Immature natural killer cell (primary cell): ENCODE measurements at regions not wholly inside any gene's neighbourhood (a gene's known extent, or its start where the extent isn't known, plus 50 kb on each side); places are given as distances from the start of the nearest gene placed in this dataset.

Source experiments
- DNase-seq, 3 donors: peaks; one replicate each; pipeline ENCODE4 v3.0.0; 2022; ENCODE audit warnings: mixed read lengths in 1 of 3
- H3K27ac Mint-ChIP-seq, 6 donors: one replicate each; pipeline ENCODE4 v1.8.0; 2020; ENCODE audit warnings: mixed read lengths in 6 of 6, mild to moderate bottlenecking in 5 of 6, inconsistent platforms in 4 of 6, moderate library complexity in 3 of 6
- H3K27me3 Mint-ChIP-seq, 3 donors: one replicate each; pipeline ENCODE4 v1.8.0; 2020 to 2021; ENCODE audit warnings: low read depth in 3 of 3, mild to moderate bottlenecking in 3 of 3, mixed read lengths in 3 of 3, moderate library complexity in 3 of 3, inconsistent platforms in 1 of 3
- H3K36me3 Mint-ChIP-seq, 3 donors: one replicate each; pipeline ENCODE4 v1.8.0; 2020; ENCODE audit warnings: mixed read lengths in 3 of 3, inconsistent platforms in 2 of 3, mild to moderate bottlenecking in 2 of 3
- H3K4me1 Mint-ChIP-seq, 2 donors: one replicate each; pipeline ENCODE4 v1.8.0; 2020; ENCODE audit warnings: inconsistent platforms in 2 of 2, mild to moderate bottlenecking in 2 of 2, mixed read lengths in 2 of 2, moderate library complexity in 1 of 2
- H3K4me3 Mint-ChIP-seq, 5 donors: one replicate each; pipeline ENCODE4 v1.8.0; 2020; ENCODE audit warnings: mild to moderate bottlenecking in 5 of 5, mixed read lengths in 5 of 5, inconsistent platforms in 3 of 5, moderate library complexity in 3 of 5
- H3K9me3 Mint-ChIP-seq, 6 donors: one replicate each; pipeline ENCODE4 v1.8.0; 2020; ENCODE audit warnings: mild to moderate bottlenecking in 6 of 6, mixed read lengths in 6 of 6, inconsistent platforms in 4 of 6, moderate library complexity in 3 of 6

GRCh38 chr2:821546-821945 is 129.1 kb upstream of the SNTG2 start:
- no peaks in the 10 kb centered on the region for H3K4me1 Mint-ChIP-seq

GRCh38 chr2:819601-820000 is 131.0 kb upstream of the SNTG2 start:
- Mint-ChIP-seq H3K9me3 (no peaks in the 10 kb centered on the region), H3K36me3 (no peaks in the 10 kb centered on the region), H3K27ac (no peak overlapping the region), H3K4me1 (no peaks in the 10 kb centered on the region), H3K27me3 (peaks cover 2 to 11% (median 5%) of the 10 kb centered on the region in 3 donors), H3K4me3 (no peak overlapping the region)
- no peak for DNase-seq

More at GRCh38 chr2:821546-821945, 129.1 kb upstream of the SNTG2 start:
- H3K27ac Mint-ChIP-seq, result no peak overlapping the region
- peaks cover 2 to 15% (median 5%) of the 10 kb centered on the region in 3 donors for H3K27me3 Mint-ChIP-seq
- H3K9me3 Mint-ChIP-seq, result no peaks in the 10 kb centered on the region
- no peak for DNase-seq
- no peak overlapping the region for H3K4me3 Mint-ChIP-seq
- H3K36me3 Mint-ChIP-seq, result no peaks in the 10 kb centered on the region

GRCh38 chr2:819121-819520 is 131.5 kb upstream of the SNTG2 start:
- Mint-ChIP-seq H3K36me3 (no peaks in the 10 kb centered on the region), H3K4me1 (no peaks in the 10 kb centered on the region), H3K4me3 (no peak overlapping the region), H3K27me3 (peaks cover 4 to 11% (median 8%) of the 10 kb centered on the region in 3 donors), H3K27ac (no peak overlapping the region), H3K9me3 (no peaks in the 10 kb centered on the region)
- no peak for DNase-seq

DNA sequence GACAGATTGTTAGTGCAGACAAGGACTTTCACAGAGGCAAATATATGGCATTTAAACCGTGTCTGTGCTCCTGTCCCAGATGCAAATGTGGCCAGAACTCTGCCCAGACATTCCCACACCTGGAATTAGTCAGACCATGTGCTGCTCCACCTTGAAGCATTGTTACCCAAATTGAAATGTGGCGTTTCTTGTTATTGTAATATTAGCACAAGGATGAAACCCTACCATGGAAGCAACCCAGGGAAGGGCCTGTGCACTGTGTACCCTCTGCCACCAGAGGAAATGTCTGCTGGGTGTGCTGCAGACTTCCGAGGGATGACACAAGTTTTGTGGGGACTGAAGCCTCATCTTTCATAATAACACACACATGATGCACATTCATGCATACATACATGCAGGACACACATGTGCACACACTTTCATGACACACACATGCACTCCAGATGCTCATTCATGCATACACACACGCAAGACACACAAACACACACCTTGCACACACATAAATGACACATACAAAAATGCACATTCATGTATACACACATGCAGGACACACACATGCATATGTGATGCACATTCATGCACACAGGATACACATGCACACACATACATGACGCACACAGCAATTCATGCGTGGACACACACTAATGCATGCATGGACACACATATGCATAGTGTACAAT is 133.2 kb upstream of the SNTG2 start:
- H3K27ac Mint-ChIP-seq, result no peak overlapping the region
- H3K4me1 Mint-ChIP-seq, result no peaks in the 10 kb centered on the region
- H3K36me3 Mint-ChIP-seq, result no peaks in the 10 kb centered on the region
- no peaks in the 10 kb centered on the region for H3K9me3 Mint-ChIP-seq
- H3K27me3 Mint-ChIP-seq, result peaks cover 4 to 12% (median 10%) of the 10 kb centered on the region in 3 donors
- DNase-seq, result no peak
- no peak overlapping the region for H3K4me3 Mint-ChIP-seq

DNA sequence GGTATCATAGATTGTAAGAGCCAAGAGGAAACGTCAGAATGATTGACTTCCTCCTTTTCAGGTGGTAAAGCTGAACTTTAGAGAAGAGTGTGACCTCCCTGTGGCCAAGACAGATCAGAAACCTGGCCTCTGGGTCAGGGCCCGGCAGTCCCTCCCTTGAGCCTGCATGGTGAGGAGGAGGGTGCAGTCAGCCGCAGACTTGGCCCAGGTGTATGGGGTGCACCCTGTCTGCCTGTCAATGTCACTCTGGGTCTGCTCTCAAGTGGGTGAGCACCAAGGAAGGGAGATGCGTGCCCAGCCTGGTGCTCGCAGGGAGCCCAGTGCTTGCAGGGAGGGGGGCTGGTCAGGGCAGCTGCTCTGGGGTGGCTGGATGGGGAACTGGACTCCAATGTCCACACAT is 134.4 kb upstream of the SNTG2 start:
- Mint-ChIP-seq H3K9me3 (no peaks in the 10 kb centered on the region), H3K27me3 (peaks cover 4 to 14% (median 10%) of the 10 kb centered on the region in 3 donors), H3K27ac (no peak overlapping the region), H3K4me3 (no peak overlapping the region), H3K36me3 (no peaks in the 10 kb centered on the region), H3K4me1 (no peaks in the 10 kb centered on the region)
- DNase-seq, result no peak

- no peak for DNase-seq
- H3K27me3 Mint-ChIP-seq, result peaks cover 2 to 11% (median 7%) of the 10 kb centered on the region in 3 donors
- no peaks in the 10 kb centered on the region for H3K4me1 Mint-ChIP-seq
- no peak overlapping the region for H3K4me3 Mint-ChIP-seq
- peaks cover 0 to 3% (median 0%) of the 10 kb centered on the region in 6 donors for H3K9me3 Mint-ChIP-seq
- no peak overlapping the region for H3K27ac Mint-ChIP-seq
- no peaks in the 10 kb centered on the region for H3K36me3 Mint-ChIP-seq
Observed at GRCh38 chr2:810397-810796, 133.2 kb upstream of the TMEM18 start.

GRCh38 chr2:807300-807699 is 130.1 kb upstream of the TMEM18 start:
- no peak overlapping the region for H3K27ac Mint-ChIP-seq
- peaks cover 0 to 3% (median 0%) of the 10 kb centered on the region in 6 donors for H3K9me3 Mint-ChIP-seq
- no peaks in the 10 kb centered on the region for H3K4me1 Mint-ChIP-seq

DNA sequence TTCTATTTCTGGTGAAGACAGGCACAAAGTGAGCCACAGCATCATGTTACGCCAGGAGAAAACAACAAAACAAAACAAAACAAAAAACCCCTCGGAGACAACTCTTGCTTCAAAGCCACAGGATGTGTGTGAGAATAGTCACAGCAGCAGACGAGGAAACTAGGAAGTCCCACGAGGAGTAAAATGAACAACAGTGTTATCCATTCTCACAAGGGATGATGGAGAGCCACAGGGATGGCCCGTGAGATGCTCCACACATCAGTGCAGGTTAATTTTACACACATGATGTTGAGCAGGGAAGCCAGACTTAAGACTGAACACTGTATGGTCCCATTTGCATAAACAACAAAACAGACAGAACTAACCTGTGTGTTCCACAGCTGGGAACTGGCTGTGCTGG is 128.5 kb upstream of the TMEM18 start:
- H3K27me3 Mint-ChIP-seq, result peaks cover 0 to 2% (median 0%) of the 10 kb centered on the region in 3 donors
- H3K4me3 Mint-ChIP-seq, result no peak overlapping the region

More at GRCh38 chr2:807300-807699, 130.1 kb upstream of the TMEM18 start:
- no peak overlapping the region for H3K4me3 Mint-ChIP-seq
- H3K36me3 Mint-ChIP-seq, result no peaks in the 10 kb centered on the region
- DNase-seq, result no peak
- peaks cover 0 to 4% (median 0%) of the 10 kb centered on the region in 3 donors for H3K27me3 Mint-ChIP-seq

DNA sequence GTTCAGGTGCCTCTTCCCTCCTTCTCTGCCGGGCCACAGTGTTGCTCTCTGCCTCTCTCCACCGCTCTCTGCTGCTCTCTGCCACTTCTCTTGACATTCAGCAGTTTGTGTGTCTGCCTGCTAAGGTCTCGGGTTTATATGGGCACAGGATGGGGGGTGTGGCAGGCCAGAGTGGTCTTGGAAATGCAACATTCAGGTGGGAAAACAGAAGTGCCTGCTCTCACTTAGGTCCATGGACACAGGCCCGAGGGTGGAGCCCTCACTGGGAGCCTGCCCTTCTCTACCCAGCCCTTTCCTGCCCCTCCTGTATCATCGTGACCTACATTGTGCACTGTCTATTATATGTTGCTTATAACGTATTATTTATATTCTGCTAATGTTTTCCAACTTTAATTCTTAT is 120.8 kb upstream of the TMEM18 start:
- Mint-ChIP-seq H3K4me1 (no peaks in the 10 kb centered on the region), H3K27ac (no peak overlapping the region), H3K36me3 (no peaks in the 10 kb centered on the region), H3K9me3 (no peaks in the 10 kb centered on the region), H3K27me3 (peaks cover 0 to 7% (median 5%) of the 10 kb centered on the region in 3 donors), H3K4me3 (no peak overlapping the region)
- DNase-seq, result no peak

More for the DNA sequence above, 128.5 kb upstream of the TMEM18 start:
- Mint-ChIP-seq H3K9me3 (peaks cover 0 to 3% (median 0%) of the 10 kb centered on the region in 6 donors), H3K4me1 (no peaks in the 10 kb centered on the region), H3K27ac (no peak overlapping the region), H3K36me3 (no peaks in the 10 kb centered on the region)
- DNase-seq, result no peak

DNA sequence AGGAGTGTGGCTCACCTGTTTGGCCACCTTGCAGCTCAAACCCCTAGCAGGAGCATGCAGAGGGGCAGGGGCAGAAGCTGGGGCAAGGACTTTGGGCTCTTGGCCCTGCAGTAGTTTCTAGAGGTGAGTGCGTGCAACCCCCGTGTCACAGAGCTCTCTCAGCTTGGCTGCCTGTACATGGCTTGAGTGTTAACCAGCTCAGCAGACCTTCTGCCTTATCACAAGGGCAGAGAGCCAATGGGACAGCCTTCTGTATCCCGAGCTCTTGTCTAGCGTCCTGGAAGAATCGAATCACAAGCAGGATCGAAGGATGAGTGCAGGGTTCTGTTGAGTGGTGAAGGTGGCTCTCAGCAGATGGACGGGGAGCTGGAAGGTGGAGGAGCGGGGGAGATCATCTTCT is 120.3 kb upstream of the TMEM18 start:
- no peaks in the 10 kb centered on the region for H3K9me3 Mint-ChIP-seq
- DNase-seq, result no peak
- peaks cover 0 to 9% (median 5%) of the 10 kb centered on the region in 3 donors for H3K27me3 Mint-ChIP-seq
- no peak overlapping the region for H3K4me3 Mint-ChIP-seq
- H3K36me3 Mint-ChIP-seq, result no peaks in the 10 kb centered on the region
- no peaks in the 10 kb centered on the region for H3K4me1 Mint-ChIP-seq
- no peak overlapping the region for H3K27ac Mint-ChIP-seq

DNA sequence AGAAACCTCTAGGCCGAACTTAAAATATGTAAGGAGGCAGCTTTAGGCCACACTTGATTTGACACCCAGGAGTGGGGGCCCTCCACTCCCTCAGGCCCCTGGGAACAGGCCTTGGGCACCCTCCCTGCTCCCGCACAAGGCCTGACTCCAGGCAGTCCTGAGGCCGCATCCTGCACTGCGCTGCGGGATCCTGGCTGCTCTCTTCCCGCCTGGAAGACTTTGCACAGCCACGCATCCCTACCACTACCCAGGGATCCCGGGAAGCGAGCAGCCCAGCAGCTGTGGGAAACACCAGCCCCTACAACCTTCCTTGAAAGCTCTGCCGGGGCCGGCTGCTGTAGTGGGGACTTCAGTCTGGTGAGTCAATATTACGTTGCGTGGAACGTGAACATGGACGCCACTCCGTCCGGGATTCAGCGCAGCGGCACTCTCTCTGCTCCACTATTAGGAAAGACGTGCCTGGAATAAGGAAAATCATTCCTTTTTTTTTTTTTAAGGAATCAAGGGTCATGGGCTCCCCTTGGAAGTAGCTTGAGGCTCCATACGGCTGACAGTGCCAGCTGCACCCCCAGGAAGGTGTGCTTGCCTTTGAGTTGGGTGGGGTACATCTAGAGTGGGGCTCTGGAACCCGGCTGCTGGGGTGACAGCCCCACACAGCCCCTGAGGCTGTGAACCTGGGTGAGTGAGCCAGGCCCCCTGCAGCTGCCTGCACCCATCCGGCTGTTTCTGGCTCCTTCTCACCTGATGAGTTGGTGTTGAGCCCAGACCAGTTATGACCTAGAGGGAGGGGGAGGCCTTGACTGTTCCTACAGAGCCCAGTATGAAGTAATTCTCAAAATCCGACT is 119.2 kb upstream of the TMEM18 start:
- H3K9me3 Mint-ChIP-seq, result no peaks in the 10 kb centered on the region
- DNase-seq, result no peak
- no peak overlapping the region for H3K4me3 Mint-ChIP-seq
- no peaks in the 10 kb centered on the region for H3K36me3 Mint-ChIP-seq
- no peaks in the 10 kb centered on the region for H3K4me1 Mint-ChIP-seq
- no peak overlapping the region for H3K27ac Mint-ChIP-seq
- peaks cover 0 to 9% (median 5%) of the 10 kb centered on the region in 3 donors for H3K27me3 Mint-ChIP-seq

- Mint-ChIP-seq H3K36me3 (no peaks in the 10 kb centered on the region), H3K4me1 (no peaks in the 10 kb centered on the region), H3K27me3 (peaks cover 2 to 9% (median 5%) of the 10 kb centered on the region in 3 donors), H3K4me3 (no peak overlapping the region), H3K9me3 (no peaks in the 10 kb centered on the region), H3K27ac (no peak overlapping the region)
- no peak for DNase-seq
Observed at GRCh38 chr2:795531-796041, 118.4 kb upstream of the TMEM18 start.

GRCh38 chr2:794554-795241 is 117.5 kb upstream of the TMEM18 start:
- Mint-ChIP-seq H3K27me3 (peaks cover 2 to 9% (median 5%) of the 10 kb centered on the region in 3 donors), H3K9me3 (no peaks in the 10 kb centered on the region), H3K36me3 (no peaks in the 10 kb centered on the region), H3K27ac (no peak overlapping the region), H3K4me1 (no peaks in the 10 kb centered on the region), H3K4me3 (no peak overlapping the region)
- no peak for DNase-seq

GRCh38 chr2:793236-793635 is 116.0 kb upstream of the TMEM18 start:
- H3K27ac Mint-ChIP-seq, result no peak overlapping the region
- H3K9me3 Mint-ChIP-seq, result peaks cover 0 to 2% (median 0%) of the 10 kb centered on the region in 6 donors
- no peaks in the 10 kb centered on the region for H3K4me1 Mint-ChIP-seq
- H3K36me3 Mint-ChIP-seq, result no peaks in the 10 kb centered on the region
- peaks cover 2 to 9% (median 5%) of the 10 kb centered on the region in 3 donors for H3K27me3 Mint-ChIP-seq
- H3K4me3 Mint-ChIP-seq, result no peak overlapping the region
- DNase-seq, result no peak
